HepG2 (cell line): ENCODE measurements at regions not wholly inside any gene's neighbourhood (a gene's known extent, or its start where the extent isn't known, plus 50 kb on each side); places are given as distances from the start of the nearest gene placed in this dataset.

ENCODE experiments used
- ATAC-seq: fragments of 200-7000 bp; cut with Tn5 transposase; 3 replicates; pipeline ENCODE4 v1.9.1; 2020; ENCODE audit warnings: mild to moderate bottlenecking, moderate library complexity
- BruUV-seq: library from RNA; stranded (reverse); fragments of 400-500 nt; replicated peaks from 2 replicates; lab custom pipeline; 2021; lab: Mats Ljungman, UMichigan
- CTCF ChIA-PET: fragments of 300-600 bp; formaldehyde crosslinking; extraction: SDS; loops from one replicate; lab custom pipeline; 2021; ENCODE audit warnings: low total read pairs, inconsistent platforms, low intra/inter-chr PET ratio; lab: Yijun Ruan, JAX
- POLR2A ChIA-PET: fragments of 350-600 bp; sonication (Branson Sonifier 250); formaldehyde crosslinking; loops from one replicate; lab custom pipeline; 2020; ENCODE audit warnings: antibody characterized with exemption, inconsistent platforms; lab: Yijun Ruan, JAX
- DNase-seq: peaks from one replicate; pipeline ENCODE4 v3.0.0-alpha.2; 2015; ENCODE audit warnings: low spot score
- FAIRE-seq: peaks from 3 replicates; lab custom pipeline; 2011; peaks lifted over from hg19 to GRCh38; lab: Jason Lieb, UNC
- H2AFZ ChIP-seq: one replicate; pipeline ENCODE4 v1.6.1; 2011; ENCODE audit warnings: low read length, inconsistent platforms
- H3K27ac ChIP-seq: fragments of 300-600 bp; 3 replicates; pipeline ENCODE4 v1.8.0; 2011; ENCODE audit warnings: mixed run types, mild to moderate bottlenecking, mixed read lengths, low read length, inconsistent platforms; ENCODE audit not compliant: insufficient read depth; ENCODE audit errors: extremely low read length
- H3K27me3 ChIP-seq, 2 experiments: fragments of 200-600 bp in 1 of 2; 2 replicates in 1 of 2; 3 replicates in 1 of 2; pipeline versions ENCODE4 v1.6.0 to v1.8.0; 2011; ENCODE audit warnings: low read length in 2 of 2, mild to moderate bottlenecking in 2 of 2, moderate library complexity in 2 of 2, inconsistent platforms in 1 of 2; ENCODE audit not compliant: insufficient read depth in 2 of 2, control insufficient read depth in 1 of 2
- H3K36me3 ChIP-seq, 2 experiments: fragments of 200-600 bp in 1 of 2; replicated peaks in 1 of 2; 2 replicates in 1 of 2; 3 replicates in 1 of 2; pipeline versions ENCODE4 v1.5.1 to v1.8.0; 2011; ENCODE audit warnings: low read length in 2 of 2, inconsistent platforms in 1 of 2; ENCODE audit not compliant: insufficient read depth in 2 of 2, control insufficient read depth in 1 of 2
- H3K4me1 ChIP-seq: 2 replicates; pipeline ENCODE4 v1.5.1; 2012; ENCODE audit warnings: low read length, inconsistent platforms; ENCODE audit not compliant: insufficient read depth
- H3K4me2 ChIP-seq: 2 replicates; pipeline ENCODE4 v1.6.0; 2011; ENCODE audit warnings: low read depth, low read length, inconsistent platforms
- H3K4me3 ChIP-seq, 3 experiments: fragments of 200-600 bp in 1 of 3; sonication (generic), shearing (Covaris generic) in 1 of 3; replicated peaks in 1 of 3; 2 replicates each; pipeline ENCODE4 v1.5.1; 2011 to 2016; ENCODE audit warnings: low read length in 3 of 3, inconsistent platforms in 2 of 3, low read depth in 2 of 3, mild to moderate bottlenecking in 2 of 3, control low read depth in 1 of 3, mixed read lengths in 1 of 3; ENCODE audit not compliant: insufficient read depth in 1 of 3
- H3K79me2 ChIP-seq: one replicate; pipeline ENCODE4 v1.6.1; 2011; ENCODE audit warnings: low read length, inconsistent platforms; ENCODE audit not compliant: insufficient read depth
- H3K9ac ChIP-seq: 2 replicates; pipeline ENCODE4 v1.6.0; 2011; ENCODE audit warnings: mild to moderate bottlenecking, low read depth, low read length, inconsistent platforms; ENCODE audit not compliant: insufficient read depth
- H3K9me3 ChIP-seq: 2 replicates; pipeline ENCODE4 v1.5.1; 2012; ENCODE audit warnings: mild to moderate bottlenecking, low read length
- H4K20me1 ChIP-seq: 2 replicates; pipeline ENCODE4 v1.6.0; 2011; ENCODE audit warnings: inconsistent platforms, mild to moderate bottlenecking, low read length, moderate library complexity; ENCODE audit not compliant: insufficient read depth
- DDIT3 ChIP-seq: sonication (generic); formaldehyde crosslinking; IDR thresholded peaks from 2 replicates; pipeline ENCODE4 v1.4.0; 2020; ENCODE audit warnings: mild to moderate bottlenecking, missing genetic modification reagents
- DMTF1 ChIP-seq: sonication (generic); formaldehyde crosslinking; IDR thresholded peaks from 2 replicates; pipeline ENCODE4 v1.4.0; 2020; ENCODE audit warnings: mild to moderate bottlenecking, missing genetic modification reagents
- EHMT2 ChIP-seq: fragments of 200-600 bp; sonication (generic); IDR thresholded peaks from 2 replicates; pipeline ENCODE4 v1.7.0; 2017; ENCODE audit warnings: antibody characterized with exemption, low read depth, low read length, borderline replicate concordance
- IRF9 ChIP-seq: sonication (generic); formaldehyde crosslinking; IDR thresholded peaks from 2 replicates; pipeline ENCODE4 v1.8.0; 2022; ENCODE audit warnings: missing genetic modification reagents, mild to moderate bottlenecking, borderline replicate concordance
- MLLT10 ChIP-seq: sonication (generic); formaldehyde crosslinking; IDR thresholded peaks from 2 replicates; pipeline ENCODE4 v1.4.0; 2020; ENCODE audit warnings: missing genetic modification reagents
- PLRG1 ChIP-seq: fragments of 450-650 bp; conservative IDR thresholded peaks from 2 replicates; pipeline ENCODE4 v1.6.1; 2016
- SNAPC2 ChIP-seq: sonication (generic); formaldehyde crosslinking; IDR thresholded peaks from 2 replicates; pipeline ENCODE4 v1.8.1; 2022; ENCODE audit warnings: mild to moderate bottlenecking, missing genetic modification reagents
- SOX5 ChIP-seq: IDR thresholded peaks from 2 replicates; pipeline ENCODE4 v1.6.1; 2016; ENCODE audit warnings: borderline replicate concordance
- ZNF136 ChIP-seq: sonication (generic); formaldehyde crosslinking; IDR thresholded peaks from 2 replicates; pipeline ENCODE4 v1.8.1; 2022; ENCODE audit warnings: low read depth, mild to moderate bottlenecking, moderate library complexity, missing genetic modification reagents
- ZNF674 ChIP-seq: sonication (generic); formaldehyde crosslinking; IDR thresholded peaks from 2 replicates; pipeline ENCODE4 v1.5.0; 2020; ENCODE audit warnings: low read depth, mild to moderate bottlenecking, missing genetic modification reagents
- ZNF775 ChIP-seq: sonication (generic); formaldehyde crosslinking; IDR thresholded peaks from 2 replicates; pipeline ENCODE4 v1.4.0; 2020; ENCODE audit warnings: missing genetic modification reagents, mild to moderate bottlenecking, moderate library complexity, borderline replicate concordance
- ZNF784 ChIP-seq: sonication (generic); formaldehyde crosslinking; IDR thresholded peaks from 2 replicates; pipeline ENCODE4 v1.5.1; 2020; ENCODE audit warnings: missing genetic modification reagents, mild to moderate bottlenecking, borderline replicate concordance
- ZNF83 ChIP-seq: sonication (generic); formaldehyde crosslinking; IDR thresholded peaks from 2 replicates; pipeline ENCODE4 v1.4.0; 2020; ENCODE audit warnings: missing genetic modification reagents, mild to moderate bottlenecking, borderline replicate concordance
- in situ Hi-C: cut with HindIII; loops from 2 replicates; pipeline ENCODE4 v1.10.0; 2017; ENCODE audit warnings: low pct_unique_long_range_greater_than_20kb; ENCODE audit not compliant: extremely low pct_ligation_motif_present
- intact Hi-C: fragments of 100-400 bp; cut with micrococcal nuclease; formaldehyde crosslinking; loops from one replicate; pipeline ENCODE4 v1.10.0; 2022; ENCODE audit not compliant: unreplicated experiment
- TF ChIP-seq, protein P1 (sequence below): sonication (generic); formaldehyde crosslinking; IDR thresholded peaks from 2 replicates; pipeline ENCODE4; 2020; ENCODE audit warnings: missing genetic modification reagents, mild to moderate bottlenecking, borderline replicate concordance
- TF ChIP-seq, protein P2 (sequence below): sonication (generic); formaldehyde crosslinking; IDR thresholded peaks from 2 replicates; pipeline ENCODE4 v1.5.0; 2020; ENCODE audit warnings: missing genetic modification reagents
- TF ChIP-seq, protein P3 (sequence below): IDR thresholded peaks from 2 replicates; pipeline ENCODE4 v1.6.1; 2016; ENCODE audit warnings: missing compliant biosample characterization, missing genetic modification reagents, borderline replicate concordance

DNA sequence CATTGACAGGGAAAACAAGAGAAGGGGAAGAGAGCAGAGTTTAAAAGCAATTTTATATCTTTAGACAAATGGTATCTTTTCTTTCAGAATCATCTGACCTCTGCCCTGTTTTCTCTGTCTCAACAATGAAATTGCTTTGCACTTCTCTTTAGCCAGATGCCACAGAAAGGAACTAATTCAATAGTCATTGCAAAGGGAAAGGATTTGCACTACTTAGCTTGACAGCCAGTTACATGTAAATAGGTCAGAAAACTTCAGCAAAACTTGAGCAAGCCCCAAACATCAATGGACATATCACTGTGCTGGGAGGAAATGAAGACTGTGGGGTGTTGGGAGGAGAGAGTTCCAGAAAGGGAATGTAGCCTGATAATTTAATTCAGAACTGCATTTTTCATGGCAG, 181.3 kb upstream of the FAM83B start:
- no TSS peak for BruUV-seq
- H3K9ac ChIP-seq: no peak overlapping the region
- H3K4me2 ChIP-seq: no peak overlapping the region
- peaks cover 18% of the 10 kb centered on the region; the same call in 1 of the 2 replicates for H3K9me3 ChIP-seq
- no peaks in the 10 kb centered on the region for H3K4me1 ChIP-seq
- DNase-seq: no peak
- H3K27ac ChIP-seq: no peak overlapping the region
- no peak for ATAC-seq
- in situ Hi-C loops: no loop called here
- ChIA-PET POLR2A (no interaction called here), CTCF (no interaction called here)
- no peaks in the 10 kb centered on the region for H3K36me3 ChIP-seq
- FAIRE-seq: no peak
- no peaks in the 10 kb centered on the region for H3K79me2 ChIP-seq
- H3K27me3 ChIP-seq: no peaks in the 10 kb centered on the region
- no peaks in the 10 kb centered on the region for H4K20me1 ChIP-seq
- intact Hi-C loops: no loop called here
- H2AFZ ChIP-seq: no peak overlapping the region
- TF ChIP-seq, protein P1, sequence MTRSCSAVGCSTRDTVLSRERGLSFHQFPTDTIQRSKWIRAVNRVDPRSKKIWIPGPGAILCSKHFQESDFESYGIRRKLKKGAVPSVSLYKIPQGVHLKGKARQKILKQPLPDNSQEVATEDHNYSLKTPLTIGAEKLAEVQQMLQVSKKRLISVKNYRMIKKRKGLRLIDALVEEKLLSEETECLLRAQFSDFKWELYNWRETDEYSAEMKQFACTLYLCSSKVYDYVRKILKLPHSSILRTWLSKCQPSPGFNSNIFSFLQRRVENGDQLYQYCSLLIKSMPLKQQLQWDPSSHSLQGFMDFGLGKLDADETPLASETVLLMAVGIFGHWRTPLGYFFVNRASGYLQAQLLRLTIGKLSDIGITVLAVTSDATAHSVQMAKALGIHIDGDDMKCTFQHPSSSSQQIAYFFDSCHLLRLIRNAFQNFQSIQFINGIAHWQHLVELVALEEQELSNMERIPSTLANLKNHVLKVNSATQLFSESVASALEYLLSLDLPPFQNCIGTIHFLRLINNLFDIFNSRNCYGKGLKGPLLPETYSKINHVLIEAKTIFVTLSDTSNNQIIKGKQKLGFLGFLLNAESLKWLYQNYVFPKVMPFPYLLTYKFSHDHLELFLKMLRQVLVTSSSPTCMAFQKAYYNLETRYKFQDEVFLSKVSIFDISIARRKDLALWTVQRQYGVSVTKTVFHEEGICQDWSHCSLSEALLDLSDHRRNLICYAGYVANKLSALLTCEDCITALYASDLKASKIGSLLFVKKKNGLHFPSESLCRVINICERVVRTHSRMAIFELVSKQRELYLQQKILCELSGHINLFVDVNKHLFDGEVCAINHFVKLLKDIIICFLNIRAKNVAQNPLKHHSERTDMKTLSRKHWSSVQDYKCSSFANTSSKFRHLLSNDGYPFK (CRISPR knock-in tag): no peak
- TF ChIP-seq, protein P2, sequence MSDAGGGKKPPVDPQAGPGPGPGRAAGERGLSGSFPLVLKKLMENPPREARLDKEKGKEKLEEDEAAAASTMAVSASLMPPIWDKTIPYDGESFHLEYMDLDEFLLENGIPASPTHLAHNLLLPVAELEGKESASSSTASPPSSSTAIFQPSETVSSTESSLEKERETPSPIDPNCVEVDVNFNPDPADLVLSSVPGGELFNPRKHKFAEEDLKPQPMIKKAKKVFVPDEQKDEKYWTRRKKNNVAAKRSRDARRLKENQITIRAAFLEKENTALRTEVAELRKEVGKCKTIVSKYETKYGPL: no peak
- TF ChIP-seq, protein P3, sequence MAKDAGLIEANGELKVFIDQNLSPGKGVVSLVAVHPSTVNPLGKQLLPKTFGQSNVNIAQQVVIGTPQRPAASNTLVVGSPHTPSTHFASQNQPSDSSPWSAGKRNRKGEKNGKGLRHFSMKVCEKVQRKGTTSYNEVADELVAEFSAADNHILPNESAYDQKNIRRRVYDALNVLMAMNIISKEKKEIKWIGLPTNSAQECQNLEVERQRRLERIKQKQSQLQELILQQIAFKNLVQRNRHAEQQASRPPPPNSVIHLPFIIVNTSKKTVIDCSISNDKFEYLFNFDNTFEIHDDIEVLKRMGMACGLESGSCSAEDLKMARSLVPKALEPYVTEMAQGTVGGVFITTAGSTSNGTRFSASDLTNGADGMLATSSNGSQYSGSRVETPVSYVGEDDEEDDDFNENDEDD: no peak
- TF ChIP-seq SOX5 (CRISPR knock-in tag) (no peak), PLRG1 (no peak), ZNF674 (CRISPR knock-in tag) (no peak), DDIT3 (CRISPR knock-in tag) (no peak), EHMT2 (no peak), IRF9 (no peak), ZNF83 (CRISPR knock-in tag) (no peak), ZNF784 (CRISPR knock-in tag) (no peak), DMTF1 (CRISPR knock-in tag) (no peak), ZNF775 (no peak), SNAPC2 (no peak), MLLT10 (CRISPR knock-in tag) (no peak), ZNF136 (CRISPR knock-in tag) (no peak)
- no peak overlapping the region for H3K4me3 ChIP-seq
